ENCODE measurements at regions not wholly inside any gene's neighbourhood (a gene's known extent, or its start where the extent isn't known, plus 50 kb on each side); places are given as distances from the start of the nearest gene placed in this dataset.
"Not testable (repeated sequence)": the region's sequence is repeated elsewhere in the genome, so short reads cannot be mapped to it uniquely, and the experiment has no call there.

DNA sequence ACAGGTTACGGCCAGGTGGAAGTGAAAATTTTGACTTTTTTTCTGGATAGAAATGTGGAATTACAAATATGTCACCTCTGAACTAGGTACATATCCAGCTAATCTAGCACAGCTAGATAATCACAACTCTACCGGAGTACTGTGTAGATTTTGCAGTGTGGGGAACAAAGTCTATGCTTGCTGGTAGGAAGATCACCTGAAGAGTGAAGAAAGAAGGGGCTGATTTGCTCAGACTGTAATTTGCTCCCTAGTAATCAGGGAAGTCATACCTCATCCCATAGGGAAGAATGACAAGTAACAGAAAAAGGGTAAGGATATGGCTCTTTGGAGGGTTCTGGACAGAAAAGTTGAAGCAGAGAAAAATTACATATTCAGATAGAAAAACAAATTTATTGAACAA, 319.6 kb upstream of the TMPRSS15 start:
- no peak for DNase-seq

DNA sequence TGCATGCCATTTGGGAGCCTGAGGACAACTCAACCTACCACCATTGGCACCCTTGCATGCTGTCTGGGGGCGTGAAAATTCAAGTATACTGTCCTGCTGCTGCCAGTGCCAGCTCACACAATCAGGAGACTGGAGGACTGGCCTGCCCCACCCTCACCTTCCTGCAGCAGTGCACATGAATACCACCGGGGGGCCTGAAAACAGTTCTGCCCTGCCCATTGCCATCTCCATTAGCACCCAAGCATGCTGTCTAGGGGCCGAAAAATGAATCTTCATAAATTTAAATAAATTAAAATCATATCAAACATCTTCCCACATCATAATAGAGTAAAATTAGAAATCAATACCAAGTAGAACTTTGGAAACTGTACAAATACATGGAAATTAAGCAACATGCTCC, 322.1 kb upstream of the TMPRSS15 start:
- no peak for DNase-seq

DNA sequence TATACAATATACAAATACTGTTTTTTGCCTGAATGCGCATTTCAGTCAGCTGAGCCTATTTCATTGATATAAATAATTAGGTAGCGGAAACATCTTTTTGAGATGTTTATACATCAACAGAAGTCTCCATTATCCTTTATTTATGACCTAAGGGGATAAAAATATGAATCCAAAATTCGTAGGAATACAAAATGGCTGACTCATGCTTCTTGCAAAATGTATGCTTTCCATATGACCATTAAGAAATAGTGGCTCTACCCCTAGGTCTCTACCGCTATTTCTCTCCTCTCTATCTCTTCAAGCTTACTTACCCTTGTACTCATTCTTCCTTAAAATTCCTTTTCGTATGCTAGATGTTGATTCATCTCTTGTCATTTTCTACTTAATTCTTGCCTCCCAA, 338.4 kb upstream of the TMPRSS15 start:
- DNase-seq, result no peak

DNA sequence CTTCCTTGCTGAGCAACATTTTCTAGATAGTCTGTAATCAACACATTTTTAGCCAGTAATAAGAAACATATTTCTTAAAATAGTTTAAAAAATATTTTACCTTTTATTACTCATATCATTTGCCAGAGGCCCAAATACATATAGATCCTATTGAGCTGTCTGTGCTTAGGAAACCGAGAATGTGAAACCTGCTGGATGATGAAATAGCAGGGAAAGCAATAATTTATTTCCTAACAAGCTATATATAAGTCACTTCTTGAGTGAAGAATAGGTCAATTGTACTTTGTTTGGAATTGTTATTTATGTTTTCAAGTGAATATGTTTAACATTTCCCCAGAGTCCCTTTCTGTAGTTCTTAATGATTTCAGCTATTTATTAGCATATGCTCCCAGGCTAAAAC, 339.9 kb upstream of the TMPRSS15 start:
- no peak for DNase-seq

DNA sequence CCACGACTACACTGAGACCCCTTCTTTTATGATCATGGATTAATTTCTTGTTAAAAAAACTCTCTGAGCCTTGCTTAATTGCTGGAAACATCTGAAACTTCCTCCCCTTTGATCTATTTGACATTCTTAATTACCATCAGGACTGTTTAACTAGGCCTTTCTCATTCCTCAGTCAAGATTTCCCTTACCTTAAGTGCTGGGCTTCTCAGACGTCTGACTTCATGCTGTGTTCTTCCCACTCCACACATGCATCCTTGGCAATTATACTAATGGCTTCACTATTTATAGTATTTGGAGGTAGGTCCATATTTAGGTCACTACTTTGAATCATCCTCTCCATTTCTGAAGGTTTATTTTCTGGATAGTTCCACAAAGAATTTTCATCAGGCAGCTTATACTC, 341.3 kb upstream of the TMPRSS15 start:
- DNase-seq, result no peak

DNA sequence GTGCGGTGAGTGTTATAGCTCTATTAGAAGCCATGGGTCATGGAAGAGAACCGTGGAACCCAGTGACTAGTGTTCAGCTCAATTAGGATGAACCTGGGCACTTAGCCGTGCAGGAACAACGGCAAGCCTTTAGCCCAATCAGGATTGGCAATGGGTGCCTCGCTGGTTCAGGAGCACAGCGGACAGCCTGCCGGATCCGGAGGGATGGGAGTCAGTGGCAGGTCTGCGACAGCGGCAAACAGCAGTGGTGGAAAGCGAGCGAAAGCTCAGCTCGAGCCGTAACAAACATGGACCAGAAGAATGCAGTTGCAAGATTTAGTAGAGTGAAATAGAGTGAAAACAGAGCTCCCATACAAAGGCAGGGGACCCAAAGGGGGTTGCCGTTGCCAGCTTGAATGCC, 349.3 kb upstream of the TMPRSS15 start:
- DNase-seq, result not testable (repeated sequence)

DNA sequence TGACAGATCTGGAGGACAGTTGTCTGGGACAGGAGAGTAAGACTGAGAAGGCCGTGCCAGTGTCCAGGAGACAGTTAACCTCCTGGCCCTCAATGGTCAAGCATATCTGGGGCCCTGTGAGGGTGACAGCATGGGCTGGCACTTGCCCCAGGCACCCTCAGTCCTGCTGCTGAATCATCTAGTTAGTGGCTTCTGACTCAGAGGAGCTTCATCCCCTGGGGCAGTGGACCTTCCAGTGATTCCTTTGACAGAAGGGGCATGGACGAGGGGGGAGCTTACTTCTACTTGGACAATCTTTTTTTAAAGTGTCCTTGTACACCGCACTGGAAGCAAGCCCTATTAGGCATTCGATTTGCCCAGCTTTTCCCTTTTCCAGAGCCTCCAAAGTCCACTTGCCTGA, 352.7 kb upstream of the TMPRSS15 start:
- DNase-seq, result not testable (repeated sequence)

DNA sequence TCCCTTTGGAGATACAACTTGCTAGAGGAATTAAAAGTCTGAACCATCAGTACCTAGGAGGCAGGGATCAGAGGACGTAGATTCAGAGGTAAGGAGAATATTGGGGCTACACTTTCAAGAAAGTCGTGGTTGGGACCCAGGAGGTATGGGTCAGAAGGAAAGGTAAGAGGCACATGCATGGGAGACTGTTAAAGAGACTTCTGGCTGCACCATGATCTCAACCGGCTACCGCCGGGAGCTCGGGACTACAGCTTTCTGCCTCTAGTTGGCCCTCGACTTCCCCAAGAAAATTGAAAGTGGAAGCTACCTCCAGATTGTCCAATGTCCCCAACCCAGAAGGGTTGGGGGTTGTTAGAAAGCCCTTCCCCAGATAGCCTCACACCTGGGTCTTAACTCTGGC, 355.7 kb upstream of the TMPRSS15 start:
- DNase-seq, result no peak

DNA sequence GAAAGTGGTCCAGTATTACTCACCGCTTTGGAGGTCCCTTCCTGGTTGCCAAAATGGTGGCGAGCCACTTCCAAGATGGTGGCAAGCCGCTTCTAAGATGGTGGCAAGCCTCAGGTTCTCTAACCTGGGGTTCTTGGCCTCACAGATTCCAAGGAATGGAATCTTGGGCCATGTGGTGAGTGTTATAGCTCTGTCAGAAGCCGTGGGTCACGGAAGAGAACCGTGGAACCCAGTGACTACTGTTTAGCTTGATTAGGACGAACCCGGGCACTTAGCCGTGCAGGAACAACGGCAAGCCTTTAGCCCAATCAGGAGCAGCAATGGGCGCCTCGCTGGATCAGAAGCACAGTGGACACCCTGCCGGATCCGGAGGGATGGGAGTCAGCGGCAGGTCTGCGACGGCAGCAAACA, 356.2 kb upstream of the TMPRSS15 start:
- DNase-seq, result no peak

DNA sequence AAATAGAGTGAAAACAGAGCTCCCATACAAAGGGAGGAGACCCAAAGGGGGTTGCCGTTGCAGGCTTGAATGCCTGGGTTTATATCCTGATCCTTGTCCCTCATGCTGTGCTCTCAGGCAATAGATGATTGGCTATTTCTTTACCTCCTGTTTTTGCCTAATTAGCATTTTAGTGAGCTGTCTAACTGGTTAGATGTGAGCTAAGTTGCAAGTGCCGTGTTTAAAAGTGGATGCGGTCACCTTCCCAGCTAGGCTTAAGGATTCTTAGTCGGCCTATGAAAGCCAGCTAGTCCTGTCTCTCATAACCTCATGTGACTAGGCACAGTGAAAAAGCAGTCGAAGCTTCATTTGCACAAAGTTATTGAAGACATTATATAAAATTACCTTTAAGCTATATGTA, 356.7 kb upstream of the TMPRSS15 start:
- no peak for DNase-seq

DNA sequence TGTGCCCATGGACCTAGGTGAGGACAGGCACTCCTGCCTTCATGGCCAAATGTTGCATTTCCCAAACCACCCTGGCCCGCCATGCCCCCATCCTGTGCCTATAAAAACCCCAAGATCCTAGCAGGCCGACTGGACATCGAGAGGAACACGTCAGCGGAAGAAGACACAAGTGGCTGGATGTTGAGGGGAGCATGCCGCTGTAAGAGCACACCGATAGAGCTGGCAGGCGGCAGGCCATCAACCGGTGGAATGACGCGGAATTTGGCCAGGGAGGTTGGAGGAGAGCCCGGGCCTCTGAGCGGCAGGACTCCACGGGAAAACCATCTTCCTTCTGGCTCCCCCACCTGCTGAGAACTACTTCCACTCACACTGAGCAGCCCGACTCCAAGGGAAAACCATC, 361.1 kb upstream of the TMPRSS15 start:
- DNase-seq, result no peak

DNA sequence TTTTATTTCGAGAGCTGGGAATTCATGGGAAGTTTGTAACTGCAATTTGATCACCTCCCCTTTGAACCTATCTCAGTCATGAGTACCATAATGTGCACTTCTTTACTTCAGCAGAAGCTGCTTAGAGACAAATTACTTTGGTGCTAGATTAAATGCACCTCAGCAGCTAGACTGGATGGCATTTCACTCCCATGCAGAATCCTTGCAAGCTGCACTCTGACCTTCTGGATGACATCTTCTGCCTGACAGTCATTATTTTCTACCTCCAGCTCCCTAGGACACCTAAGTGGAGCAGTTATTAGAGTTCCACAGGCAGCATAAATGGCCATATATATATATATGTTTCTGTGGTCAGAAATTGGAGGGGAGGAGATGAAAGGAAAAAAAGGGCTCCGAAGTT, 366.0 kb upstream of the TMPRSS15 start:
- no peak for DNase-seq

DNA sequence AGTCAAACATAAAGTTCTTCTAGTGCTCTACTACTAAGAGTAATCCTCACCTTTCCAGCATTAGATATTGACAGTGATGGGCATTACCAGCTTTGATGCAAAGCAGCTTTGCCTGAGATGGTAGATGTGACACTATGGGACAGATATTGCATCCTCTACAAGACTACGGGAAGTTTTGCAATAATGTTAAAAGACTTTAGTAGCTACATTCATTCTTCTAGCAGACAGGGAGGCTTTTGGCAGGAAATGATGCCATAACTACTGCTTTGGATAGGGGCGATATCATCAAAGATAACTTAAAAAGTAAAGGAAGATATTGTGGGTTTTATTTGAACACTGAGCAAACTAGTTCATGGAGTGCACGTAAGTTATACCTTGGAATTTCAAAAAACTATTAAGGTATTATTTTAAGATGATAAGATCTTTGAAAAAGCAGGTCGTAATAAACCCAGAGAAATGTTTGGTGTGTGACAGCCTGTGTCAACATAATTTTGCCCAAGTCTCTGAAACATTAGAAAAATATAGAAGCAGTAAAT, 368.3 kb upstream of the TMPRSS15 start:
- no peak for DNase-seq

DNA sequence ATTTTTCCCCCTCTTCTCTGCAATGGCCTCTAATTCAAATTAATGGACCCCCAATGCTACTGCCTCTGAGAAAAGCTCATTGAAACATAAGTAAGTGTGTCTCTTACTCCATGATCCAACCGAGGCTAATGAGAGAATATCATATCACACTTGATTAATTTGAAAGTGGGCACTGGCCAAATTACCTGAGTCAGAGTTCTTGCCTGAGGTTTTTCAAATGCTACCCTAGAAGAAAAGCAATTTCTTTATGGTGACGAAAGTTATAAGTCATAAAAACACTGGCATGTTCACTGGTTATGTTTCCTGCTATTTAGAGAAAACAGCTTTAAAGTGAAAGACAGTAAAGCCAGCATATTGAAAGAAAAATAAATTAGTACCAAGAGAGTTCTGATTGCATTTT, 368.8 kb upstream of the TMPRSS15 start:
- DNase-seq, result no peak

DNA sequence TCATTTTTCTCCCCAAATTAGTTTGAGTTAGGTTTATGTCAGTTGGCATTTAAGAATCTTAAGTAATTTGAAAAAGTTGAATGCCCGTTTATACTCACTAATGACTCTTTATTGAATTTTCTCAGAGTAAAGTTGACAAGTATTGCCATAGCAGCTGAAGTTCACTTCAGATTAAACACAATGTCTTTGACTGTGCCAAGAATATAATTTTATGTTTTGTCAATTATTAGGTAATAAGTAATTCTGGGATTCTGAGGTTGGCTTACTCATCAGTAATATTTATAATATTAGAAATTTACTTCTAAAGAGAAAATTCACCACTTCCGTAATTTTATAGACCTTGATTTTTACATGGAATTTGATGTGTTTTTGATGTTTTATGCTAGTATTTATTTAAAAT, 369.3 kb upstream of the TMPRSS15 start:
- no peak for DNase-seq

DNA sequence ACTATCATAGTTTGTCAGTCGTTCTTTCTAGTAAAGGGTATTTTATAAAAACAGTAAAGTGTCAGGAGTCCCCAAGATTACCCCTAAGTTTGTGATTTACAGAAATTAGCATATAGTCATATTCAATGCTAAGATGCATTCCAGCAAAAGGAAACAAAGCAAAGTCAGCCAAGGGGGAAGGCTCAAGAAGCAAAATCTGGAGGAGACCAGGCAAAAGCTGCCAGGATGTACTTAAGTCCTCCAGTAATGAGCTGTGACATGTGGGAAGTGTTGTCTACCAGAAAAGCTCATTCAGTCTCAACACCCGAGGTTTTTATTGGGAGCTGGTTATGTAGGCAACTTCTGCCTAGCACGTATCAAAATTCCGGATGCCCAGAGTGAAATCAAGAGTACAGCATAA, 373.4 kb upstream of the TMPRSS15 start:
- no peak for DNase-seq

DNA sequence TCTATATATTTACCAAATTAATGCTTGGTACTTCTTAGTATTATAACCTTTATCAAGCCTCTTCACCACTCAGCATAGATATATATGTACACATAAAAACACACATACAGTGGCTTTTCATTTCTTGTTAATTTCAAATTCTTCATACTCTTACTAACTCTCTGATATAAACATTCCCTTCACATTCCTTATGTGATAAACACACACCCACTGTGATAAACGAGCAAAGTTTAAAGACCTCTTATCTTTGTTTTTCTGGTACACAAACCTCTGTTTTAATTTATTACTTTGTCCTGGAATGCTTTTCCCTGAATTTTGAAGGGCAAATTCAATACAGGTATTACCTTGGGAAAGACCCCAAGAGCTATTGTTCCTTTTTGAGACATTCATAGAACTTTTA, 379.1 kb upstream of the TMPRSS15 start:
- DNase-seq, result no peak

DNA sequence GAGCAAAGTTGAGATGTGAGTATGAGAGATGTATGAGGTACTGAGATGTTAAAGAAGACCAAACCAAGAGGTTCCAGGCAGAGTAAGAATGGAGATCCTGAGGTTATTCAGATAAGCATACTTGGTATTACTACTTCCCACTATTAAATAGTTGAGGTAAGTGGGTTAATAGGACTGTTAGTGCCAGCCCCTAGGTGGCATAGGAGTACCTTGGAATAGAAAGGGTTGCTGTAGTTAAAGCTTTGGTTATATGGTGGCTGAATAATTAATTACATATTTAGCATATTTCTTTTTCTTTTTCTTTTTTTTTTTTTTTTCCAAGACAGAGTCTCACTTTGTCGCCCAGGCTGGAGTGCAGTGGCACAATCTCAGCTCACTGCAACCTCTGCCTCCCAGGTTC, 397.9 kb upstream of the TMPRSS15 start:
- DNase-seq, result no peak

DNA sequence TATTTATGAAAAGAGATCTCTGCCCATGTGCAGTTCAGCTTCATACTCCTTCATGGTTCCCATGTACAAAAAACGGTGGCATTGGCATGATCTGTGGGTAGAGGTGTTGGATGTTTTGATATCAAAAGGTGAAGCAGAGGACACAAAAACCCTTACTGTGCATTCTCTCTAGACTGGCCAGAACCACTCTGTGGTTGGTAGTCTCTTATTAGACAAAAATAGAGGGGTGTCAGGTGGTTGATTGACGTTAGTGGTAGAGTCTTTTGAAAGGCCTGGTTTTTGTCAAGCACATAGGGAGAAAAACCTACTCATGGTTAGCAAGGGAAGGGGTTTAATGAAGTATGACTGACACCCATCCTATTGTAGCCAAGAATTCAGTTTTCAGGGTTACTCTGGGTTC, 400.0 kb upstream of the TMPRSS15 start:
- DNase-seq, result no peak

DNA sequence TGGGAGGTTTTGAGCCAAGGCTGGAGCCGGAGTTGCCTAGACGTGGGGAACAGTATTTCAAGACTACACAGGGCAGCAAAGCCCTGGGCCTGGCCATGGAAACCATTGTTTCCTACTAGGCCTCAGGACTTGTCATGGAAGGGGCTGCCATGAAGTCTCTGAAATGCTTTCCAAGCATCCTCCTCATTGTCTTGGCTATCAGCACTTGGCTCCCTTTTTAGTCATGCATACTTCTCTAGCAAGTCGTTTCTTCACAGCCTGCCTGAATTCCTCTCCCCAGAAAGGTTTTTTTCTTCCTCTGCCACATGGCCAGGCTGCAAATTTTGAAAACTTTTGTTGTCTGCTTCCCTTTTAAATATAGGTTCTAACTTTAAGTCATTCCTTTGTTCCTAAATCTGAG, 406.6 kb upstream of the TMPRSS15 start:
- no peak for DNase-seq

DNA sequence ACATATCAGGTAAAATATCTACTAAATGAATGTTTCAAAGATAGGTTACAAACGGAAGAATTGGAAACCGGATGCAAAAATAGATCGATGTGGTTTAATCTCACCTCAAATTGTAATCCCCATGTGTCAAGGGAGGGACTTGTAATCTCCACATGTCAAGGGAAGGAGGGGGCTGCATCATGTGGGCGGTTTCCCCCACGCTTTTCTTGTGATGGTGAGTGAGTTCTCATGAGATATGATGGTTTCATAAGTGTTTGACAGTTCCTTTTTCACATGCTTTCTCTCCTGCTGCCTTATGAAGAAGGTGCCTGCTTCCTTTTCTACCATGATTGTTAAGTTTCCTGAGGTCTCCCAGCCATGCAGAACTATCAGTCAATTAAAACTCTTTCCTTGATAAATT, 408.7 kb upstream of the TMPRSS15 start:
- no peak for DNase-seq

DNA sequence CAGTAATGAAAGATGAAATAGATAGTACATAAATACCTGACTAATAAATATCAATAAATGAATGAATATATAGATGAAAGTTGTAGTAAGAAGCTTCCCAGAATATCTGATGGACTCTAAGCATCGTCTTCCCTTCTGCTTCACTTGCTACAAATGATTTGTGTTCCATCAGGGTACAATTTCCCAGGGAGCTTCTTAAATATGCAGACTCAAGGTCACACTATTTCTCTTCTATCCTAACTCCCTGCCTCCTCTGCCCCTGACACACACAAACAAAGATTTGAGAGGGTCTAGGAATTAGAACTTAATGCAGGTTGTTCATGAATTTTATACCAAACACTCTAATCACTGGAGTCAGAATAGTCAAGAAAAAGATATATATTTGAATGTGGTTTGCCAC, 415.9 kb upstream of the TMPRSS15 start:
- no peak for DNase-seq

DNA sequence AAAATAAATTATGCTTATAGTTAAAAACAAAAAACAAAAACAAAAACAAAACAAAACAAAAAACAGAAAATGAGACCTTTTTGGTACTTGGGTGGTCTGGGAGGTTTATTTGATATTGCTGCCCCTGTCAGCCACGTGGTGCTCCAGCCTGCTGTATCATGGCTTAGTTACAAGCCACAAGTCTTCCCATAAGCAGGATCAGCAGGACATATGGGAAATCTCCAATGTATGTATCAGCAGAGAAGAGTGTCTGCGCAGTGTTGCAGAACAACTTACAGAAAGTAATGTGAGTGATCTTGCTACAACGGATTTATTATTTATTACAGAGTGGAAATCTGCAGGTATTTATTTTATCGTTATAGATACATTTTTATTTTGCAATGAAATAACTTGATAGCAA, 423.0 kb upstream of the TMPRSS15 start:
- no peak for DNase-seq

DNA sequence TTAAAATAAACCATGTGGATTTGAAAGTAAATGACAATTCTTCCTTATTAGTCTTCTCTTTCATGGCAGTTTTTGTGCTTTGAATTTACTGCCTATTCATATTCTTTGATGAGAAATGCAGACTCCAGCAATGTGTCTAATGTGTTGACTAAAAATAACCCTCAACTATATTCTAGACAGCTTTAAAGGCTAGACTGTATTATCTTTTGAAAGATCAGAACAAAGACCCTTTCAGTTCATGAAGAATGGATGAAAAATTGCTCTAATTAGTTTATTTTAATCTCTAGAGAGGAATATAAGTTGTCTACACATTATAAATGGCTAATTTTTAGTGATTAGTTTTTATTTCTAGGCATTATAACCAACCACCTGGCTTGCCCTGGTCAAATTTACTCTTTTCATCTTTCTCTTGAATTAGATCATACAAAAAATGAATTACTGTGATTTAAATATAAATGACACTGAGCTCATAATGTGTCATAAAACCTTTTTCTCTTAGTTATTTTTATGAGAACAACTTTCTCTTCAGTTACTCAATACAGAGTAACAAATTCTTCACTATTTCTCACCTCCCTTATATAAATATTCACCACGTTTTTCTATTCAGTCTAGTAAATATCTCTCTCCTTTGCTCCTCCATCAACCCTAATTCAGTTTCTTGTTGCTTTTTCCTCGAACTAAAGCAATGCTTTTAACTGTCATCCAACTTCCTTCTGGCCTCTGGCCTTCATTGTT, 428.5 kb upstream of the TMPRSS15 start:
- no peak for DNase-seq

DNA sequence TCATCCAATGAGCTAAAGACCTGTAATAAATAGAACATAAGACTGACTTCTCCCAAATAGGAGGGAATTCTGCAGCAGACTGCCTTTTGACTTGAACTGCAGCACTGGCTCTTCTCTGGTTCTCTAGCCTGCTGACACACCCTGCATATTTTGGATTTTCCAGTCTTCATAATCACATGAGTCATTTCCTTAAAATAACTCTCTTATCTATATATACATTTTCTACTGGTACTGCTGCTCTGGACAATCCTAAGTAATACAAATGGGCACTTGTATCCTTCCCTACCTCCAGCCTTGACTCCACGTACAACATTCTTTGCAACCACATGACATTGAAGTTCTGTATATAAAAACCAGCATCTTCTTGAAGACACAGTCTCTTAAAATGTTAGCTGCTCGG, 429.4 kb upstream of the TMPRSS15 start:
- DNase-seq, result no peak

Measured in CD4-positive, alpha-beta T cell treated with Interleukin-17A for 4 hours (primary cell).